ENCODE measurements at regions not wholly inside any gene's neighbourhood (a gene's known extent, or its start where the extent isn't known, plus 50 kb on each side); places are given as distances from the start of the nearest gene placed in this dataset.
"Not testable (repeated sequence)": the region's sequence is repeated elsewhere in the genome, so short reads cannot be mapped to it uniquely, and the experiment has no call there.

- DNase-seq = no peak
These were observed 690.3 kb downstream of the FAM181B start for GRCh38 chr11:82043316-82043715.

- DNase-seq = no peak
These were observed 691.9 kb downstream of the FAM181B start for GRCh38 chr11:82041764-82042163.

DNA sequence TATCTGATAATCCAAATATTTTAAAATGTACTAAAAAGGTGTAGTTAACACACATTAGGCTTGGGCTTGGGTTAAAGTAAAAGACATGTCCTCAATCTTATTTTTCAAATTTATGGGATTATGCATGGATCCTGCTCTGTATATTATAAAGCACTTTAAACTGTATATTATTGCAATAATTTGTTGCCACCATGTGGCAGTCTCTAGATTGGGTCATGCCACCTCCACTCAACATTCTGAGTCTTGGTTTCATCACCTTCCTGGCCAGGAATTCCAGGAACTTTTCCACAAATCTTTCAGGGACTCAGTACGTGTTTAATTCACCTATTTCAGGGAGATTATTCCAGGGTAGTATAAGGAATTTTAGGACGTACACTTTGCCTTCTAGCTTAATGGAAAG, 695.5 kb downstream of the FAM181B start:
- no peak for DNase-seq

DNA sequence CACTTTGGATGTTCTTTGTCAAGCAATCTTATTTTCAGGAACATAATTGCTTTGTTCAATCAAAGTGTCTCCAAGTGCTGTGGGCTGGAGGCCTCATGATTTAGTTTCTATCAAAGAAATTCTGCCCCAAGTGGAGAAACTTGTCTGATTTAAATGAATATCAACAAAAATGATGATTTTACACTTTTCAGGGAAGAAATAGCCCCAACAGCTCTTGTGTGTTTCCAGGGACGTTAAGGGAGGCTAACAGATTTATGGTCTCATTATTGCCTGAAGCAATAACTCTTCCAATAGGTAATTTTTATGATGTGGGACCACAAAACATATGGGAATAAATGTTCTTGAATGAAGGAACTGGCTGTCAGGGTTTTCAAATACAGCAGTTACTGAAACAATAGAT, 699.1 kb downstream of the FAM181B start:
- no peak for DNase-seq

- DNase-seq = not testable (repeated sequence)
These were observed 706.3 kb downstream of the FAM181B start for GRCh38 chr11:82027335-82027734.

GRCh38 chr11:82024760-82025159, 708.9 kb downstream of the FAM181B start:
- no peak for DNase-seq

GRCh38 chr11:82012276-82012675, 721.4 kb downstream of the FAM181B start:
- no peak for DNase-seq

- DNase-seq = no peak
These were observed 724.5 kb downstream of the FAM181B start for GRCh38 chr11:82009133-82009532.

DNA sequence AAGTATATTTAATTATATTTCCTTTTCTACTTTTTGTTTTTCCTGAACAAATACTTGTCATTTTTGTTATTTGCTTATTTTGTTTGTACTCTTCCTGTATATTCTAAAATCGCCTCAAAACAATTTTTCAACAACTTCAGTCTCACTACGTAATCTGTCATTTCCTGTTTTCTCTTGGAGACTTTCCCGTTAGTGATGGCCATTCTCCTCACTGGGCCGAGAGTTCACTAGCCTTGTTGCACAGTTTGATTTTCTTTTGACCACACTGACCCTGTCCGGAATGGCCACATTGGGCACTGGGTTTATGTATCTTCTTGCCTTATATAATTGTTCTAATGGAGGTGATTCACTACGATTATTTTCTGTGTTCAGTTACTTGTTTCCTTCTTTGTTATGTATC, 726.1 kb downstream of the FAM181B start:
- DNase-seq = no peak

GRCh38 chr11:82004537-82005213, 729.0 kb downstream of the FAM181B start:
- no peak for DNase-seq

GRCh38 chr11:82003671-82004515, 729.8 kb downstream of the FAM181B start:
- no peak for DNase-seq

GRCh38 chr11:82003024-82003423, 730.6 kb downstream of the FAM181B start:
- DNase-seq = no peak

GRCh38 chr11:81995889-81996288, 737.8 kb downstream of the FAM181B start:
- no peak for DNase-seq

GRCh38 chr11:81993755-81994154, 739.9 kb downstream of the FAM181B start:
- no peak for DNase-seq

- no peak for DNase-seq
These were observed 742.8 kb downstream of the FAM181B start for GRCh38 chr11:81990659-81991443.

GRCh38 chr11:81989093-81989492, 744.6 kb downstream of the FAM181B start:
- DNase-seq = no peak

DNA sequence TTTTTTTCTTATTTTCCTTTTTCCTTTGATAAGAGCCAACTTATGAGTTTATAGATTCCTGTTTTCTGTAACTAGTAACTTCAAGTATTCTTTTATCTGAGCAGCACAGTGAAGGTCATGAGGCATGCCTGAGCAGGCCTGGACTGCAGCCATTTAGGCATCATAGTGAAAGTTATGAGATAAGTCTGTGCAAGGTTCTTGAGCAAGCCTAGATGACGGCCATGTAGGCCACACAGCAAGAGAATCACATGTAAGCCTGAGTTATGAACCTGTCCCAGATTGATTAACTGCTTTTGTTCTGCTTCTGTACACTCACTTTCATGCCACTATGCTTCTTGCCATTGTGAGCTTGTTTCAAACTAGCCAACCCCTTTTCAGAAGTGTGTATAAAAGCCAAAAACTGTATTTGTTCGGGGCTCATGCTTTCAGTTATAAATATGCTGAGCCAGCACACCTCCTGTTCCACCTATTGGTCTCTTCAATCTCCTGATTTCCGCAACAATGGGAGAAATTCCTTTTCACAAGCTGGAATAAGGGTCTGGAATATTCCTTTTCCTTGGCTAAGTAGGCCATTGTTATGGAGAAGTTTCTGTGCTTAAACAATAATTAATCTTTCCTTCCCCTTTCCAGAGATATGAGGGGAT, 745.7 kb downstream of the FAM181B start:
- no peak for DNase-seq

DNA sequence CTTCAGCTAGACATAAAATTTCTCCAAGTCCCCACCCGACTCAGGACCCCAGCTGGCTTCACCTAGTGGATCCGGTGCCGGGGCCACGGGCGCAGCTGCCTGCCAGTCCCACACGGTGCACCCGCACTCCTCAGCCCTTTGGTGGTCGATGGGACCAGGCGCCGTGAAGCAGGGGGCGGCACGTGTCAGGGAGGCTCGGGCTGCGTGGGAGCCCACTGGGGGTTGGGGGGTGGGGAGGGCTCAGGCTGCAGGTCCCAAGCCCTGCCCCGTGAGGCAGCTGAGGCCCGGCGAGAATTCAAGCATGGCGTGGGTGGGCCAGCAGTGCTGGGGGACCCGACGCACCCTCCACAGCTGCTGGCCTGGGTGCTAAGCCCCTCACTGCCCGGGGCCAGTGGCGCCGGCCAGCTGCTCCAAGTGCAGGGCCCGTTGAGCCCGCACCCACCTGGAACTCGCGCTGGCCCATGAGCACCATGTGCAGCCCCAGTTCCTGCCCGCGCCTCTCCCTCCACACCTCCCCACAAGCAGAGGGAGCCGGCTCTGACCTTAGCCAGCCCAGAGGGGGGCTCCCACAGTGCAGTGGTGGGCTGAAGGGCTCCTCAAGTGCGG, 747.0 kb downstream of the FAM181B start:
- DNase-seq = no peak

DNA sequence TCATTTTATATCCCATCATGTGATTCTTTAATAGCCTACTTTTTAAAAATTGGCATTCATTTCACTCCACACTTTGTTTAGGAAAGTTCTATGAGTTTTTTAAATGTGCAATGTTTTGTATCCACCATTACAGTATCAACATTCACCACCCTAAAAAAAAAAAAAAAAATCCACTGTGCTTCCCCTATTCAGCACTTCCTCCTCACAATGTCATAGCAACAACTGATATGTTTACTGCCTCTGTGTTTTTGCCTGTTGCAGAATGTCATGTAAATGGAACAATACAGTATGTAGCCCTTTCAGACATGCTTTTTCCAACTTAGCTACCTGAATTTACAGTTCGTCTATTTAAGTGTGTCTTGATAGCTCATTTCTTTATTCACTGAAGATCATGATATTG, 754.2 kb downstream of the FAM181B start:
- DNase-seq = no peak

DNA sequence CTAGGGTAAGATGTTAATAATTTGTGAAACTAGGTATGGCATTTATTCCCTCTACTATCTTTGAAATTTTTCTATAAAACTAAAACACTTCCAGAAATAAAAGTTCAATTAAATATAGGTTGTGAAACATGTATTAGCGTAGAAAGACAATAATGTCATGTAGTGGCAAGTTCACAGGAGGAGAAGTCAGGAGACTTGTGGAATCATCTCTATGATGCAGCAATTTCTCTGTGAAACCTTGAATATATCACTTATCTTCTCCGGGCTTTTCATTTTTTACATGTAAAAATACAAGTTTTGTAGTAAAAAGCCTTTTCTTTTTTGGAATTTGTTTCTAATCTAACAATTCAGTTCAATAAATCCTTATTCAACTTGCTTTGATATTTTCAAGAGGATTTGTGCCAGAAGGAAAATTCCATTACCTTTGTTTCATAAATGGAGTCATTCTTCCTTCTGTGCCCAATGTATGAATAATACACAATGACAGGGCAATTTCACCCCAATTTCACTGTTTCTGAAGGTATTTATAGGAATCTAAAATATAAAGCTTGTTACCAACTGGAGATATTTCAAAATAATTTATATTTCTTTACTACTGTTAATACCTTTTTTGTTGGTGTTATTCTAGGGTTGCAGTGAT, 758.3 kb downstream of the FAM181B start:
- DNase-seq = no peak

- DNase-seq = no peak
These were observed 762.8 kb downstream of the FAM181B start for GRCh38 chr11:81970886-81971285.

DNA sequence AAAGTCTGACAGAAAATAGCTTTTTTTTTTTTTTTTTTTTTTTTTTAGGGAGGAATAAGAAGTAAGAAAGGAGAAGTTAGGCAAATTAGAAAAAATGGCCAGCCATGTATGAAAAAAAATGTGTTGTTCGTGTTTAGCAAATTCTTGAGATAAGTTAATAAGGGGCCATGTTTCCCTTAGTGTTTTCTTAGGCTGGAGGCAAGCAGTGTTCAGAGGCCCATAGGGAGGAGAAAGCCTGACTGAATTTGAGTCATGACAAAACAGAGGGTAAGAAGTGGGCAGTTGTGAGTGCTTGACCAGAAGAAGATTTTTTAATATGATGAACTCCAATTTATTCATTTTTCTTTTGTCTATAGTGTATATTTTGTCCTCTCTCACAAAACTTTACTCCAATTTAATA, 766.4 kb downstream of the FAM181B start:
- DNase-seq = no peak

Measured in bone marrow (tissue), 2 donors.